CD1c-positive myeloid dendritic cell (primary cell): ENCODE measurements at regions not wholly inside any gene's neighbourhood (a gene's known extent, or its start where the extent isn't known, plus 50 kb on each side); places are given as distances from the start of the nearest gene placed in this dataset.
A peak's percentile ranks its signal among the peaks of the same experiment; 100 is the strongest.

Experiments
- DNase-seq: peaks from one replicate; pipeline ENCODE4 v3.0.0-alpha.2; 2016; ENCODE audit errors: extremely low spot score

GRCh38 chr2:48107326-48107925 lies 201.1 kb upstream of the FBXO11 start:
- peak; percentile 17 for DNase-seq

GRCh38 chr2:48108455-48108854 lies 202.2 kb upstream of the FBXO11 start:
- DNase-seq, result no peak

- peak; percentile 33 for DNase-seq
Observed at GRCh38 chr2:48109491-48110204, 203.3 kb upstream of the FBXO11 start.

- no peak for DNase-seq
Observed at GRCh38 chr2:48110492-48110891, 204.0 kb upstream of the FOXN2 start.

- DNase-seq, result peak; percentile 14
Observed at GRCh38 chr2:48112911-48113680, 201.4 kb upstream of the FOXN2 start.

- DNase-seq, result no peak
Observed at GRCh38 chr2:48113767-48114166, 200.7 kb upstream of the FOXN2 start.

- DNase-seq, result peak; percentile 68
Observed at GRCh38 chr2:48114256-48114655, 200.2 kb upstream of the FOXN2 start.

GRCh38 chr2:48116497-48116896 lies 198.0 kb upstream of the FOXN2 start:
- peak; percentile 19 for DNase-seq

GRCh38 chr2:48118895-48119294 lies 195.6 kb upstream of the FOXN2 start:
- DNase-seq, result no peak

GRCh38 chr2:48120112-48120511 lies 194.4 kb upstream of the FOXN2 start:
- no peak for DNase-seq

GRCh38 chr2:48120759-48121242 lies 193.7 kb upstream of the FOXN2 start:
- DNase-seq, result peak; percentile 75

- DNase-seq, result no peak
Observed at GRCh38 chr2:48122166-48122565, 192.3 kb upstream of the FOXN2 start.

- no peak for DNase-seq
Observed at GRCh38 chr2:48124592-48124991, 189.9 kb upstream of the FOXN2 start.

- no peak for DNase-seq
Observed at GRCh38 chr2:48126162-48126561, 188.3 kb upstream of the FOXN2 start.

- no peak for DNase-seq
Observed at GRCh38 chr2:48127612-48128191, 186.8 kb upstream of the FOXN2 start.

- no peak for DNase-seq
Observed at GRCh38 chr2:48129293-48129950, 185.1 kb upstream of the FOXN2 start.

- DNase-seq, result no peak
Observed at GRCh38 chr2:48131539-48132270, 182.8 kb upstream of the FOXN2 start.

- DNase-seq, result no peak
Observed at GRCh38 chr2:48132271-48132625, 182.2 kb upstream of the FOXN2 start.

GRCh38 chr2:48134704-48135103 lies 179.8 kb upstream of the FOXN2 start:
- no peak for DNase-seq

- no peak for DNase-seq
Observed at GRCh38 chr2:48135797-48136196, 178.7 kb upstream of the FOXN2 start.

- no peak for DNase-seq
Observed at GRCh38 chr2:48137829-48138228, 176.7 kb upstream of the FOXN2 start.
